ENCODE measurements at regions not wholly inside any gene's neighbourhood (a gene's known extent, or its start where the extent isn't known, plus 50 kb on each side); places are given as distances from the start of the nearest gene placed in this dataset.

DNA sequence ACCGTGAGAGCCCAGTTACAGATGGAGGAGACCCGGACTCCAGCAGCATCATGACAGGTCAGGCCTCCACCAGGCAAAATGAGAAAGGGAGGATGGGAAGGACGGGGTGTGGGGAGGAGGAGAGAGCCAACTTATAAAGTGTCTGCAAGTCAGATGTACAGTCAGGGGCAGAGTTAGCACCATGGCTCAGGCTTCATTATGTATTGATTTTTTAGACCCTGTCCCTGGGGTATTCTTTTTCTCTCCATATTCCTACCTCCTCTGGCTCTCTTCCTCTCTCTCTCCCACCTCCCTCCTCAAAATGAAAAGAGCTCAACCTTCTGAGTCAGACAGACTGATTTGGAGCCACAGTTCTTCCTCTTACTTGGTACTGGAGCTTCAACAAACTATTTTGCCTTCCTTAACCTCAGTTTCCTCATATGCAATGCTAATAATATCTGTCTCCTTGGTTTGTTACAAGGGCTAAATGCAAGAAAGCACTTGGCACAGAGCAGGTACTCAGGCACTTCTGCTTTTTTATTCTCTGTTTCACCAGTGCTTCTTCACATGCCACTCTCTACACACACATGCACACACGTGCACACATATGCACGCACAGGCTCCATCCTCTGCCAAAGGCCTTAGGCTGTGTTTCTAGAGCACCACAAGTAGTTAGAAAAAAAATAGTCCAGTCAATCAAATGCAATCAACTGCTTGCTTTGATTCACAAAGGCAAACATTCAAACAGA is 92.3 kb upstream of the PKDCC start:
- no peak overlapping the region for H3K4me3 ChIP-seq
- no peak for DNase-seq
- H3K27me3 ChIP-seq: no peaks in the 10 kb centered on the region
- H3K36me3 ChIP-seq: no peaks in the 10 kb centered on the region
- 40 to 54% methylated on average over 3 to 4 of the region's 5 CpGs for WGBS, 2 donors
- peaks cover 0 to 26% (median 3%) of the 10 kb centered on the region in 3 donors for H3K4me1 ChIP-seq
- intact Hi-C loops (cut with DNase I): no loop called here
- no peak overlapping the region for H3K27ac ChIP-seq
- no peaks in the 10 kb centered on the region for H3K9me3 ChIP-seq
- no peak for TF ChIP-seq POLR2A (IDR thresholded peaks at IDR 0.05)
- TF ChIP-seq, protein P1, sequence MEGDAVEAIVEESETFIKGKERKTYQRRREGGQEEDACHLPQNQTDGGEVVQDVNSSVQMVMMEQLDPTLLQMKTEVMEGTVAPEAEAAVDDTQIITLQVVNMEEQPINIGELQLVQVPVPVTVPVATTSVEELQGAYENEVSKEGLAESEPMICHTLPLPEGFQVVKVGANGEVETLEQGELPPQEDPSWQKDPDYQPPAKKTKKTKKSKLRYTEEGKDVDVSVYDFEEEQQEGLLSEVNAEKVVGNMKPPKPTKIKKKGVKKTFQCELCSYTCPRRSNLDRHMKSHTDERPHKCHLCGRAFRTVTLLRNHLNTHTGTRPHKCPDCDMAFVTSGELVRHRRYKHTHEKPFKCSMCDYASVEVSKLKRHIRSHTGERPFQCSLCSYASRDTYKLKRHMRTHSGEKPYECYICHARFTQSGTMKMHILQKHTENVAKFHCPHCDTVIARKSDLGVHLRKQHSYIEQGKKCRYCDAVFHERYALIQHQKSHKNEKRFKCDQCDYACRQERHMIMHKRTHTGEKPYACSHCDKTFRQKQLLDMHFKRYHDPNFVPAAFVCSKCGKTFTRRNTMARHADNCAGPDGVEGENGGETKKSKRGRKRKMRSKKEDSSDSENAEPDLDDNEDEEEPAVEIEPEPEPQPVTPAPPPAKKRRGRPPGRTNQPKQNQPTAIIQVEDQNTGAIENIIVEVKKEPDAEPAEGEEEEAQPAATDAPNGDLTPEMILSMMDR (IDR thresholded peaks at IDR 0.05): no peak

DNA sequence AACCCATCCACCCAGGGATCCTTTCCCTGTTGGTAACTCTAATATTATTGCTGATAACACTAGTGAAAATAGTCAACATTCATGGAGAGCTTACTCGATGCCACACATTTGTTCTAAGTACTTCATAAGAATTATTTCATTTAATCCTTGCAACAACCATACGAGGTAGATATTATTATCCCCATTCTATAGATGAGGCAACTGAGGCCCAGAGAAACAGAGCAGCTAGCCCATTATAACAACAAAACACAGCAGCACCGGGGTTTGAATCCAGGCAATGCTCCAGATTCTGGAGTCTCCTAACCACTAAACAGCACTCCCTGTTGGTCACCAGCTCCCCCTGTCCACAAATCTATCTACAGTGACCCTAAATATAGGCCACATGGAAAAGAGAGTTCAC is 90.4 kb upstream of the PKDCC start:
- no peak for DNase-seq
- no peaks in the 10 kb centered on the region for H3K9me3 ChIP-seq
- no peak for TF ChIP-seq POLR2A (IDR thresholded peaks at IDR 0.05)
- TF ChIP-seq, protein P1 (IDR thresholded peaks at IDR 0.05): no peak
- intact Hi-C loops (cut with DNase I): no loop called here
- no peak overlapping the region for H3K27ac ChIP-seq
- H3K27me3 ChIP-seq: no peaks in the 10 kb centered on the region
- H3K4me3 ChIP-seq: no peak overlapping the region
- peaks cover 0 to 26% (median 3%) of the 10 kb centered on the region in 3 donors for H3K4me1 ChIP-seq
- WGBS, 2 donors: 75 to 77% methylated on average over 3 of the region's 3 CpGs
- no peaks in the 10 kb centered on the region for H3K36me3 ChIP-seq

DNA sequence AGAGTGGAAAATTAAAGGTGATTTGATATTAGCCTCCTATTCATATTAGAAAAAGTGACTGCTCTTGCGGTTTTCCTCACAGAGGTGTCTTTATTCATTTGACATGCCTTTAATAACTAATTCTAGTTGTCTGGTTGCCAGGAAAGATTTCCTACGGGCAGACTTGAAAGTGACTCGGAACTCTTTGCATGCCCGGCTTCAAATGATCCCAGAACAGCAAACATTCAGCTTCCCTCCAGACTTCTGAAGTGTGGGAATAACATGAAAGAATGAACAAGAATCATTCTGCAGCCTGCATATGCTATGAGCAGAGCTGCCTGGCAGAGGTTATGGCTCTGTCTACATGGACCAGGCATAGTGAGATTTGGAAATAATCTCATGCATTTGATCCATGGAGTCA is 89.6 kb upstream of the PKDCC start:
- 27 to 35% methylated on average over 4 of the region's 4 CpGs for WGBS, 2 donors
- no peak for DNase-seq
- TF ChIP-seq, protein P1 (IDR thresholded peaks at IDR 0.05): no peak
- Histone ChIP-seq H3K27me3 (no peaks in the 10 kb centered on the region), H3K27ac (no peak overlapping the region), H3K4me1 (peaks cover 0 to 24% (median 3%) of the 10 kb centered on the region in 3 donors), H3K36me3 (no peaks in the 10 kb centered on the region), H3K9me3 (no peaks in the 10 kb centered on the region), H3K4me3 (no peak overlapping the region)
- intact Hi-C loops (cut with DNase I): no loop called here

DNA sequence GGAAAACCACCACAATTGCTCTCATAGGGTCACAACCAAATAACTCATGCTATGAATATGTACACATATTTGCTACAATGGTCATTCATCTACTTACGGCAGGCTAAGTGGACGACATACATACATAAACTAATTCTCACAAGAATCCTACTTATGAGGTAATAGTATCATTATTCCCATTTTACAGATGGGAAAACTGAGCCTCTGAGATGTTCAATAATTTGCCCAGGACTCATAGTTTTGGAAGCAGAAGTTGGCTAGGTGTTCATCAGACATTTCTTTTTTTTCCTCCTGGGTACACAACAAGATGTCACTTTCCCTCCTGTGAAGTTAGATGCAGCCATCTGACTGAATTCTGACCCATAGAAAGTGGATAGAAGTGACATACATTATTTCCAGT is 89.0 kb upstream of the PKDCC start:
- no peak for DNase-seq
- H3K27ac ChIP-seq: no peak overlapping the region
- peaks cover 0 to 24% (median 3%) of the 10 kb centered on the region in 3 donors for H3K4me1 ChIP-seq
- H3K36me3 ChIP-seq: no peaks in the 10 kb centered on the region
- no peak for TF ChIP-seq POLR2A (IDR thresholded peaks at IDR 0.05)
- TF ChIP-seq, protein P1 (IDR thresholded peaks at IDR 0.05): no peak
- no peaks in the 10 kb centered on the region for H3K9me3 ChIP-seq
- H3K4me3 ChIP-seq: no peak overlapping the region
- WGBS, 2 donors: 75 to 81% methylated on average over 2 of the region's 2 CpGs
- H3K27me3 ChIP-seq: no peaks in the 10 kb centered on the region
- intact Hi-C loops (cut with DNase I): no loop called here

DNA sequence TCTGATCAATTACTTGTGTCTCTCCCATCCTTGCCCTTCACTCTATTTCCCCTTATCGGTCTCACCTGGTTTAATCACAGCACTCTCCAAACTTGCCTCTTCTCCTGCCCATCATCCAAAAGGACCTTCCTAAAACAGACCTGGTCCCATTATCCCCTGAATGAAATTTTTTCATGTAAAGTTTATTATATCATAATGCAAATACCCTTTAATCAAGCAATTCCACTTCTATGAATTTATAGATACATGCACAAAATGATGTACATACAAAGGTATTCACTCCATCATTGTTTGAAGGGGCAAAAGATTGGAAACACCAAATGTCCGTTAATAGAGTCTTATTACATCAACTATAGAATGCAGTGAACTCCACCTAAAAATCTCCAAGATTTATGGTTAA is 88.1 kb upstream of the PKDCC start:
- no peak for TF ChIP-seq POLR2A (IDR thresholded peaks at IDR 0.05)
- TF ChIP-seq, protein P1 (IDR thresholded peaks at IDR 0.05): no peak
- WGBS, 2 donors: 95 to 96% methylated on average over 2 of the region's 2 CpGs
- Histone ChIP-seq H3K4me3 (no peak overlapping the region), H3K9me3 (no peaks in the 10 kb centered on the region), H3K27ac (no peak overlapping the region), H3K4me1 (peaks cover 0 to 28% (median 5%) of the 10 kb centered on the region in 3 donors), H3K27me3 (no peaks in the 10 kb centered on the region), H3K36me3 (no peaks in the 10 kb centered on the region)
- intact Hi-C loops (cut with DNase I): no loop called here
- no peak for DNase-seq

Measured in esophagus squamous epithelium (tissue), 5 donors.